ENCODE measurements at regions not wholly inside any gene's neighbourhood (a gene's known extent, or its start where the extent isn't known, plus 50 kb on each side); places are given as distances from the start of the nearest gene placed in this dataset.

DNA sequence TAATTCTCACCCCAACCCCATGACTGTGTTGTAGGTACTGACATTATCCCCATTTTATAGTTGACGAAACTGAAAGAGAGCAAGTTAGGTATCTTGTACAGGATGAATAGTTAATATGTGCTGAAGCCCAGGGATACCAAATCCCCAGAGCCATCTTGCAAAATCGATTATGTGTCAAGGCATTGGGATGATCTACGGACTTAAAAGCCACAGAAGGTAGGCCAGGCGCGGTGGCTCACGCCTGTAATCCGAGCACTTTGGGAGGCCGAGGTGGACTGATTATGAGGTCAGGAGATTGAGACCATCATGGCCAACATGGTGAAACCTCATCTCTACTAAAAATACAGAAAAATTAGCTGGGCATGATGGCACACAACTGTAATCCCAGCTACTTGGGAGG is 242.4 kb upstream of the RHOBTB1 start:
- TF ChIP-seq, protein P1, sequence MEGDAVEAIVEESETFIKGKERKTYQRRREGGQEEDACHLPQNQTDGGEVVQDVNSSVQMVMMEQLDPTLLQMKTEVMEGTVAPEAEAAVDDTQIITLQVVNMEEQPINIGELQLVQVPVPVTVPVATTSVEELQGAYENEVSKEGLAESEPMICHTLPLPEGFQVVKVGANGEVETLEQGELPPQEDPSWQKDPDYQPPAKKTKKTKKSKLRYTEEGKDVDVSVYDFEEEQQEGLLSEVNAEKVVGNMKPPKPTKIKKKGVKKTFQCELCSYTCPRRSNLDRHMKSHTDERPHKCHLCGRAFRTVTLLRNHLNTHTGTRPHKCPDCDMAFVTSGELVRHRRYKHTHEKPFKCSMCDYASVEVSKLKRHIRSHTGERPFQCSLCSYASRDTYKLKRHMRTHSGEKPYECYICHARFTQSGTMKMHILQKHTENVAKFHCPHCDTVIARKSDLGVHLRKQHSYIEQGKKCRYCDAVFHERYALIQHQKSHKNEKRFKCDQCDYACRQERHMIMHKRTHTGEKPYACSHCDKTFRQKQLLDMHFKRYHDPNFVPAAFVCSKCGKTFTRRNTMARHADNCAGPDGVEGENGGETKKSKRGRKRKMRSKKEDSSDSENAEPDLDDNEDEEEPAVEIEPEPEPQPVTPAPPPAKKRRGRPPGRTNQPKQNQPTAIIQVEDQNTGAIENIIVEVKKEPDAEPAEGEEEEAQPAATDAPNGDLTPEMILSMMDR (IDR thresholded peaks at IDR 0.05; ENCODE audit: borderline replicate concordance, extremely low read depth, low read length, poor library complexity, severe bottlenecking): no peak
- no peak for TF ChIP-seq EZH2 (IDR thresholded peaks at IDR 0.05; ENCODE audit: borderline replicate concordance, low read depth, low read length, severe bottlenecking)
